Trophoblast cell (in vitro differentiated cells and primary cell): ENCODE measurements at regions not wholly inside any gene's neighbourhood (a gene's known extent, or its start where the extent isn't known, plus 50 kb on each side); places are given as distances from the start of the nearest gene placed in this dataset.

Experiments
- DNase-seq, 2 donors: peaks; one replicate each; pipeline ENCODE4 v3.0.0-alpha.2; 2016
- H2AFZ ChIP-seq: 2 replicates; pipeline ENCODE4 v1.6.1; 2013; ENCODE audit warnings: low read length, moderate library complexity, mild to moderate bottlenecking; ENCODE audit not compliant: insufficient read depth, poor library complexity
- H2AK5ac ChIP-seq: 2 replicates; pipeline ENCODE4 v1.6.1; 2013; ENCODE audit warnings: mild to moderate bottlenecking, low read length
- H2BK120ac ChIP-seq: 2 replicates; pipeline ENCODE4 v1.6.1; 2013; ENCODE audit warnings: low read length, mild to moderate bottlenecking, moderate library complexity; ENCODE audit not compliant: insufficient read depth, poor library complexity
- H2BK12ac ChIP-seq: 2 replicates; pipeline ENCODE4 v1.6.1; 2013; ENCODE audit warnings: mild to moderate bottlenecking, low read length, moderate library complexity
- H2BK5ac ChIP-seq: 2 replicates; pipeline ENCODE4 v1.6.1; 2013; ENCODE audit warnings: low read length, low read depth, moderate library complexity, mild to moderate bottlenecking; ENCODE audit not compliant: poor library complexity
- H3K14ac ChIP-seq: 2 replicates; pipeline ENCODE4 v1.6.1; 2013; ENCODE audit warnings: mild to moderate bottlenecking, low read length
- H3K18ac ChIP-seq: 2 replicates; pipeline ENCODE4 v1.6.1; 2013; ENCODE audit warnings: mild to moderate bottlenecking, low read length
- H3K23ac ChIP-seq: 2 replicates; pipeline ENCODE4 v1.6.1; 2013; ENCODE audit warnings: low read length
- H3K27ac ChIP-seq: 2 replicates; pipeline ENCODE4 v1.5.1; 2013; ENCODE audit warnings: low read depth, mild to moderate bottlenecking, inconsistent platforms, low read length, moderate library complexity
- H3K27me3 ChIP-seq: 2 replicates; pipeline ENCODE4 v1.6.1; 2013; ENCODE audit warnings: inconsistent platforms, mild to moderate bottlenecking, low read length, moderate library complexity; ENCODE audit not compliant: insufficient read depth
- H3K36me3 ChIP-seq, 2 experiments: 1 replicate in 1 of 2; 2 replicates in 1 of 2; pipeline ENCODE4 v1.6.1; 2013; ENCODE audit warnings: low read length in 2 of 2, mild to moderate bottlenecking in 2 of 2, moderate library complexity in 1 of 2; ENCODE audit not compliant: insufficient read depth in 2 of 2, control insufficient read depth in 1 of 2
- H3K4ac ChIP-seq: 2 replicates; pipeline ENCODE4 v1.6.1; 2013; ENCODE audit warnings: low read depth, mild to moderate bottlenecking, low read length, moderate library complexity
- H3K4me1 ChIP-seq, 2 experiments: 1 replicate in 1 of 2; 2 replicates in 1 of 2; pipeline ENCODE4 v1.6.1; 2013; ENCODE audit warnings: low read length in 2 of 2, mild to moderate bottlenecking in 2 of 2, moderate library complexity in 1 of 2; ENCODE audit not compliant: insufficient read depth in 2 of 2, control insufficient read depth in 1 of 2
- H3K4me2 ChIP-seq: 2 replicates; pipeline ENCODE4 v1.6.1; 2013; ENCODE audit warnings: inconsistent platforms, mild to moderate bottlenecking, low read length, moderate library complexity
- H3K4me3 ChIP-seq: 2 replicates; pipeline ENCODE4 v1.5.1; 2013; ENCODE audit warnings: mild to moderate bottlenecking, low read depth, low read length, inconsistent platforms
- H3K79me1 ChIP-seq: one replicate; pipeline ENCODE4 v1.6.1; 2013; ENCODE audit warnings: low read length
- H3K79me2 ChIP-seq: 2 replicates; pipeline ENCODE4 v1.6.1; 2013; ENCODE audit warnings: low read length, mild to moderate bottlenecking; ENCODE audit not compliant: control insufficient read depth, insufficient read depth, poor library complexity
- H3K9ac ChIP-seq: 2 replicates; pipeline ENCODE4 v1.6.1; 2013; ENCODE audit warnings: mild to moderate bottlenecking, low read length
- H3K9me3 ChIP-seq: 2 replicates; pipeline ENCODE4 v1.6.1; 2013; ENCODE audit warnings: low read depth, mild to moderate bottlenecking, control low read depth, inconsistent platforms, low read length; ENCODE audit not compliant: insufficient read depth
- H4K12ac ChIP-seq: 2 replicates; pipeline ENCODE4 v1.6.1; 2013; ENCODE audit warnings: low read depth, mild to moderate bottlenecking, low read length, moderate library complexity
- H4K8ac ChIP-seq: 2 replicates; pipeline ENCODE4 v1.6.1; 2013; ENCODE audit warnings: low read depth, mild to moderate bottlenecking, low read length, moderate library complexity
- H4K91ac ChIP-seq: one replicate; pipeline ENCODE4 v1.6.1; 2013; ENCODE audit warnings: low read depth, mild to moderate bottlenecking, low read length, moderate library complexity
- WGBS: extraction: QIAGEN DNeasy Blood & Tissue Kit; methylation state at CpG from one replicate; pipeline ENCODE4 v1.1.7; 2013; ENCODE audit warnings: missing lambda C conversion rate; ENCODE audit not compliant: insufficient read length, insufficient coverage; ENCODE audit errors: extremely low coverage; 5-methylcytosine and 5-hydroxymethylcytosine counted together

DNA sequence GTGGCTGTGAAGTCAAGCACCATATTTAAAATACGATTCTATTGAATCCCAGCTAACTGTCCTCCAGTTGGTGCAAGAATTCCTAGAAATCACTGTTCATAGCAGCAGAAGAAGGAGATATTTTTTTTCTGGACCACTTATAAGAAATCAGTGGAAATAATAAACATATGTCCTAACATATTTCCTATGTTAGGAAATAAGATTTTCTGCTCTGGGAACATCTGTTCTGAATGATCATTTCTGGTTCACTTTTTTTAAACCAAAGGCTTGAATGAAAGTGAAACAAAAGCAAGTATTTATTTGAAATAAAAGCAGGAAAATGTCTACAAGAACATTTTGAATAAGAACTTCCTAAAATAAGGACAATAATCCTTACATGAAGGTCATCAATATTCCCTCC is 138.9 kb upstream of the RALGAPA2 start:
- Histone ChIP-seq H3K27me3 (no peaks in the 10 kb centered on the region), H3K4ac (no peak overlapping the region), H3K27ac (no peak overlapping the region), H4K8ac (no peak overlapping the region), H3K4me3 (no peak overlapping the region), H3K14ac (no peak overlapping the region), H3K4me2 (no peak overlapping the region), H2AK5ac (no peak overlapping the region), H4K12ac (no peak overlapping the region), H3K79me1 (no peaks in the 10 kb centered on the region), H3K4me1 (no peaks in the 10 kb centered on the region), H3K9me3 (peaks cover 4% of the 10 kb centered on the region), H2BK120ac (no peak overlapping the region), H2BK12ac (no peak overlapping the region), H2AFZ (no peak overlapping the region), H3K23ac (no peak overlapping the region), H3K18ac (no peak overlapping the region), H4K91ac (no peak overlapping the region), H3K9ac (no peak overlapping the region), H3K79me2 (no peaks in the 10 kb centered on the region), H2BK5ac (no peak overlapping the region), H3K36me3 (no peaks in the 10 kb centered on the region)
- DNase-seq, result no peak
- no CpG with 5 or more reads among the region's 1 CpG for WGBS

- H4K12ac ChIP-seq, result no peak overlapping the region
- no peak overlapping the region for H3K18ac ChIP-seq
- H2AFZ ChIP-seq, result no peak overlapping the region
- H2BK12ac ChIP-seq, result no peak overlapping the region
- no peak overlapping the region for H3K4me3 ChIP-seq
- no peak for DNase-seq
- H4K91ac ChIP-seq, result no peak overlapping the region
- no peak overlapping the region for H3K14ac ChIP-seq
- H3K4ac ChIP-seq, result no peak overlapping the region
- H2AK5ac ChIP-seq, result no peak overlapping the region
- no peak overlapping the region for H4K8ac ChIP-seq
- no peak overlapping the region for H2BK120ac ChIP-seq
- H3K36me3 ChIP-seq, result no peaks in the 10 kb centered on the region
- WGBS, result no CpG with 5 or more reads among the region's 2 CpGs
- peaks cover 4% of the 10 kb centered on the region for H3K9me3 ChIP-seq
- H3K4me2 ChIP-seq, result no peak overlapping the region
- H3K9ac ChIP-seq, result no peak overlapping the region
- H3K23ac ChIP-seq, result no peak overlapping the region
- H2BK5ac ChIP-seq, result no peak overlapping the region
- H3K4me1 ChIP-seq, result no peaks in the 10 kb centered on the region
- H3K27me3 ChIP-seq, result no peaks in the 10 kb centered on the region
- H3K27ac ChIP-seq, result no peak overlapping the region
- H3K79me2 ChIP-seq, result no peaks in the 10 kb centered on the region
- H3K79me1 ChIP-seq, result no peaks in the 10 kb centered on the region
Observed at GRCh38 chr20:20850407-20850806, 138.0 kb upstream of the RALGAPA2 start.

DNA sequence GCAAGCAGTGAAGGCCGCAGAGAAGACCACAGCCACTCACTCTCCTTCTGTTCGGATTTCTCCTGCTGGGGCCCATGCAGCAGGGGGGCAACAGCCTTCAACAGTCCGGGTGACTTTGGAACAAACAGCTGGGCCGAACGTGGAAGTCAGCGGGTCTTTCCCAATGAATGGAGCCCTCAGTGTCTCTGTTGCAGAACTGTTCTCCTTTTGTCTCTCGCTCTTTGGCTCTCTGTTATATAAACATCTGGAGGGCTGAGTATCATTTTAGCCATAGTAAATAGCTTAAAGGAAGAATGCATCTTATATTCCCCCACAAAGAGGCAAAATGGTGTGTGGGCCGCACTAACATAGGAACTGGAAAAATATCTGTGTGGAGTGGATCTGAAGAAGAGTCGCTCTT is 136.7 kb upstream of the RALGAPA2 start:
- WGBS, result no CpG with 5 or more reads among the region's 9 CpGs

GRCh38 chr20:20847814-20848213 is 135.4 kb upstream of the RALGAPA2 start:
- no peak overlapping the region for H3K14ac ChIP-seq
- H4K12ac ChIP-seq, result no peak overlapping the region
- no peak overlapping the region for H3K23ac ChIP-seq
- H2AK5ac ChIP-seq, result no peak overlapping the region
- no peak overlapping the region for H2AFZ ChIP-seq
- H3K9me3 ChIP-seq, result no peaks in the 10 kb centered on the region
- H3K4me1 ChIP-seq, result peaks cover 3% of the 10 kb centered on the region in 2 experiments
- H2BK5ac ChIP-seq, result no peak overlapping the region
- no peak overlapping the region for H3K4me2 ChIP-seq
- no peak overlapping the region for H3K4me3 ChIP-seq
- WGBS, result no CpG with 5 or more reads among the region's 11 CpGs
- H4K8ac ChIP-seq, result no peak overlapping the region
- no peaks in the 10 kb centered on the region for H3K36me3 ChIP-seq
- H3K27ac ChIP-seq, result no peak overlapping the region
- H3K27me3 ChIP-seq, result no peaks in the 10 kb centered on the region
- H3K18ac ChIP-seq, result no peak overlapping the region
- no peaks in the 10 kb centered on the region for H3K79me1 ChIP-seq
- H3K4ac ChIP-seq, result no peak overlapping the region
- H3K9ac ChIP-seq, result no peak overlapping the region
- no peak for DNase-seq
- H4K91ac ChIP-seq, result no peak overlapping the region
- H2BK12ac ChIP-seq, result no peak overlapping the region
- no peaks in the 10 kb centered on the region for H3K79me2 ChIP-seq
- no peak overlapping the region for H2BK120ac ChIP-seq

More for the DNA sequence above, 136.7 kb upstream of the RALGAPA2 start:
- Histone ChIP-seq H2AK5ac (no peak overlapping the region), H3K79me1 (no peaks in the 10 kb centered on the region), H3K4me2 (no peak overlapping the region), H3K79me2 (no peaks in the 10 kb centered on the region), H4K12ac (no peak overlapping the region), H3K9me3 (peaks cover 4% of the 10 kb centered on the region), H3K4ac (no peak overlapping the region), H2BK5ac (no peak overlapping the region), H4K91ac (no peak overlapping the region), H4K8ac (no peak overlapping the region), H3K27ac (no peak overlapping the region), H2BK120ac (no peak overlapping the region), H2BK12ac (no peak overlapping the region), H3K18ac (no peak overlapping the region), H3K27me3 (no peaks in the 10 kb centered on the region), H3K14ac (no peak overlapping the region), H3K4me3 (no peak overlapping the region), H3K4me1 (peaks cover 1 to 2% of the 10 kb centered on the region in 2 experiments), H3K23ac (no peak overlapping the region), H3K9ac (no peak overlapping the region), H2AFZ (no peak overlapping the region), H3K36me3 (no peaks in the 10 kb centered on the region)
- no peak for DNase-seq
